Trophoblast cell (in vitro differentiated cells and primary cell): ENCODE measurements at regions not wholly inside any gene's neighbourhood (a gene's known extent, or its start where the extent isn't known, plus 50 kb on each side); places are given as distances from the start of the nearest gene placed in this dataset.

Experiments used
- DNase-seq, 2 donors: peaks; one replicate each; pipeline ENCODE4 v3.0.0-alpha.2; 2016
- H2AFZ ChIP-seq: 2 replicates; pipeline ENCODE4 v1.6.1; 2013; ENCODE audit warnings: low read length, moderate library complexity, mild to moderate bottlenecking; ENCODE audit not compliant: insufficient read depth, poor library complexity
- H2AK5ac ChIP-seq: 2 replicates; pipeline ENCODE4 v1.6.1; 2013; ENCODE audit warnings: mild to moderate bottlenecking, low read length
- H2BK120ac ChIP-seq: 2 replicates; pipeline ENCODE4 v1.6.1; 2013; ENCODE audit warnings: low read length, mild to moderate bottlenecking, moderate library complexity; ENCODE audit not compliant: insufficient read depth, poor library complexity
- H2BK12ac ChIP-seq: 2 replicates; pipeline ENCODE4 v1.6.1; 2013; ENCODE audit warnings: mild to moderate bottlenecking, low read length, moderate library complexity
- H2BK5ac ChIP-seq: 2 replicates; pipeline ENCODE4 v1.6.1; 2013; ENCODE audit warnings: low read length, low read depth, moderate library complexity, mild to moderate bottlenecking; ENCODE audit not compliant: poor library complexity
- H3K14ac ChIP-seq: 2 replicates; pipeline ENCODE4 v1.6.1; 2013; ENCODE audit warnings: mild to moderate bottlenecking, low read length
- H3K18ac ChIP-seq: 2 replicates; pipeline ENCODE4 v1.6.1; 2013; ENCODE audit warnings: mild to moderate bottlenecking, low read length
- H3K23ac ChIP-seq: 2 replicates; pipeline ENCODE4 v1.6.1; 2013; ENCODE audit warnings: low read length
- H3K27ac ChIP-seq: 2 replicates; pipeline ENCODE4 v1.5.1; 2013; ENCODE audit warnings: low read depth, mild to moderate bottlenecking, inconsistent platforms, low read length, moderate library complexity
- H3K27me3 ChIP-seq: 2 replicates; pipeline ENCODE4 v1.6.1; 2013; ENCODE audit warnings: inconsistent platforms, mild to moderate bottlenecking, low read length, moderate library complexity; ENCODE audit not compliant: insufficient read depth
- H3K36me3 ChIP-seq, 2 experiments: 1 replicate in 1 of 2; 2 replicates in 1 of 2; pipeline ENCODE4 v1.6.1; 2013; ENCODE audit warnings: low read length in 2 of 2, mild to moderate bottlenecking in 2 of 2, moderate library complexity in 1 of 2; ENCODE audit not compliant: insufficient read depth in 2 of 2, control insufficient read depth in 1 of 2
- H3K4ac ChIP-seq: 2 replicates; pipeline ENCODE4 v1.6.1; 2013; ENCODE audit warnings: low read depth, mild to moderate bottlenecking, low read length, moderate library complexity
- H3K4me1 ChIP-seq, 2 experiments: 1 replicate in 1 of 2; 2 replicates in 1 of 2; pipeline ENCODE4 v1.6.1; 2013; ENCODE audit warnings: low read length in 2 of 2, mild to moderate bottlenecking in 2 of 2, moderate library complexity in 1 of 2; ENCODE audit not compliant: insufficient read depth in 2 of 2, control insufficient read depth in 1 of 2
- H3K4me2 ChIP-seq: 2 replicates; pipeline ENCODE4 v1.6.1; 2013; ENCODE audit warnings: inconsistent platforms, mild to moderate bottlenecking, low read length, moderate library complexity
- H3K4me3 ChIP-seq: 2 replicates; pipeline ENCODE4 v1.5.1; 2013; ENCODE audit warnings: mild to moderate bottlenecking, low read depth, low read length, inconsistent platforms
- H3K79me1 ChIP-seq: one replicate; pipeline ENCODE4 v1.6.1; 2013; ENCODE audit warnings: low read length
- H3K79me2 ChIP-seq: 2 replicates; pipeline ENCODE4 v1.6.1; 2013; ENCODE audit warnings: low read length, mild to moderate bottlenecking; ENCODE audit not compliant: control insufficient read depth, insufficient read depth, poor library complexity
- H3K9ac ChIP-seq: 2 replicates; pipeline ENCODE4 v1.6.1; 2013; ENCODE audit warnings: mild to moderate bottlenecking, low read length
- H3K9me3 ChIP-seq: 2 replicates; pipeline ENCODE4 v1.6.1; 2013; ENCODE audit warnings: low read depth, mild to moderate bottlenecking, control low read depth, inconsistent platforms, low read length; ENCODE audit not compliant: insufficient read depth
- H4K12ac ChIP-seq: 2 replicates; pipeline ENCODE4 v1.6.1; 2013; ENCODE audit warnings: low read depth, mild to moderate bottlenecking, low read length, moderate library complexity
- H4K8ac ChIP-seq: 2 replicates; pipeline ENCODE4 v1.6.1; 2013; ENCODE audit warnings: low read depth, mild to moderate bottlenecking, low read length, moderate library complexity
- H4K91ac ChIP-seq: one replicate; pipeline ENCODE4 v1.6.1; 2013; ENCODE audit warnings: low read depth, mild to moderate bottlenecking, low read length, moderate library complexity
- WGBS: extraction: QIAGEN DNeasy Blood & Tissue Kit; methylation state at CpG from one replicate; pipeline ENCODE4 v1.1.7; 2013; ENCODE audit warnings: missing lambda C conversion rate; ENCODE audit not compliant: insufficient read length, insufficient coverage; ENCODE audit errors: extremely low coverage; 5-methylcytosine and 5-hydroxymethylcytosine counted together

GRCh38 chr1:230503726-230504125, 77.6 kb upstream of the PGBD5 start:
- no peaks in the 10 kb centered on the region for H3K36me3 ChIP-seq
- no peak overlapping the region for H3K4me2 ChIP-seq
- H2AFZ ChIP-seq: no peak overlapping the region
- no peak overlapping the region for H4K8ac ChIP-seq
- no peaks in the 10 kb centered on the region for H3K79me2 ChIP-seq
- H2AK5ac ChIP-seq: no peak overlapping the region
- no peak overlapping the region for H2BK5ac ChIP-seq
- H2BK12ac ChIP-seq: no peak overlapping the region
- no peak overlapping the region for H4K12ac ChIP-seq
- no peak overlapping the region for H3K23ac ChIP-seq
- no peaks in the 10 kb centered on the region for H3K27me3 ChIP-seq
- DNase-seq: no peak
- no CpG with 5 or more reads among the region's 1 CpG for WGBS
- H3K18ac ChIP-seq: no peak overlapping the region
- H3K4me3 ChIP-seq: no peak overlapping the region
- peaks cover 0 to 5% of the 10 kb centered on the region in 2 experiments for H3K4me1 ChIP-seq
- no peaks in the 10 kb centered on the region for H3K9me3 ChIP-seq
- no peaks in the 10 kb centered on the region for H3K79me1 ChIP-seq
- no peak overlapping the region for H3K4ac ChIP-seq
- H2BK120ac ChIP-seq: no peak overlapping the region
- no peak overlapping the region for H3K14ac ChIP-seq
- no peak overlapping the region for H4K91ac ChIP-seq
- no peak overlapping the region for H3K9ac ChIP-seq
- no peak overlapping the region for H3K27ac ChIP-seq

GRCh38 chr1:230502996-230503395, 76.9 kb upstream of the PGBD5 start:
- Histone ChIP-seq H2BK12ac (no peak overlapping the region), H2AK5ac (no peak overlapping the region), H3K27me3 (no peaks in the 10 kb centered on the region), H3K4me2 (no peak overlapping the region), H2BK5ac (no peak overlapping the region), H2AFZ (no peak overlapping the region), H3K14ac (no peak overlapping the region), H4K91ac (no peak overlapping the region), H2BK120ac (no peak overlapping the region), H3K4me1 (peaks cover 0 to 5% of the 10 kb centered on the region in 2 experiments), H3K4me3 (no peak overlapping the region), H4K8ac (no peak overlapping the region), H3K4ac (no peak overlapping the region), H3K23ac (no peak overlapping the region), H3K79me2 (no peaks in the 10 kb centered on the region), H3K9ac (no peak overlapping the region), H3K79me1 (no peaks in the 10 kb centered on the region), H3K27ac (no peak overlapping the region), H3K18ac (no peak overlapping the region), H3K9me3 (no peaks in the 10 kb centered on the region), H4K12ac (no peak overlapping the region), H3K36me3 (no peaks in the 10 kb centered on the region)
- no peak for DNase-seq
- WGBS: no CpG with 5 or more reads among the region's 2 CpGs

GRCh38 chr1:230502306-230502705, 76.2 kb upstream of the PGBD5 start:
- H4K8ac ChIP-seq: no peak overlapping the region
- H4K91ac ChIP-seq: no peak overlapping the region
- no peak overlapping the region for H2BK5ac ChIP-seq
- no peak overlapping the region for H2BK12ac ChIP-seq
- no peak overlapping the region for H3K18ac ChIP-seq
- H3K9ac ChIP-seq: no peak overlapping the region
- no peak overlapping the region for H2AK5ac ChIP-seq
- no peaks in the 10 kb centered on the region for H3K79me1 ChIP-seq
- H3K4me2 ChIP-seq: no peak overlapping the region
- H4K12ac ChIP-seq: no peak overlapping the region
- no peaks in the 10 kb centered on the region for H3K36me3 ChIP-seq
- H3K14ac ChIP-seq: no peak overlapping the region
- H3K4me1 ChIP-seq: peaks cover 0 to 5% of the 10 kb centered on the region in 2 experiments
- whole genome bisulfite sequencing: no CpG with 5 or more reads among the region's 4 CpGs
- no peak overlapping the region for H3K4me3 ChIP-seq
- no peak for DNase-seq
- no peak overlapping the region for H2AFZ ChIP-seq
- H3K27ac ChIP-seq: no peak overlapping the region
- H2BK120ac ChIP-seq: no peak overlapping the region
- H3K9me3 ChIP-seq: no peaks in the 10 kb centered on the region
- H3K4ac ChIP-seq: no peak overlapping the region
- H3K23ac ChIP-seq: no peak overlapping the region
- no peaks in the 10 kb centered on the region for H3K79me2 ChIP-seq
- no peaks in the 10 kb centered on the region for H3K27me3 ChIP-seq

GRCh38 chr1:230501849-230502248, 75.7 kb upstream of the PGBD5 start:
- H3K36me3 ChIP-seq: no peaks in the 10 kb centered on the region
- H2BK5ac ChIP-seq: no peak overlapping the region
- no peaks in the 10 kb centered on the region for H3K79me2 ChIP-seq
- no peak overlapping the region for H3K27ac ChIP-seq
- peaks cover 0 to 5% of the 10 kb centered on the region in 2 experiments for H3K4me1 ChIP-seq
- no peak overlapping the region for H4K91ac ChIP-seq
- H4K12ac ChIP-seq: no peak overlapping the region
- H3K79me1 ChIP-seq: no peaks in the 10 kb centered on the region
- H2BK12ac ChIP-seq: no peak overlapping the region
- H2AFZ ChIP-seq: no peak overlapping the region
- no peak overlapping the region for H3K14ac ChIP-seq
- no peaks in the 10 kb centered on the region for H3K9me3 ChIP-seq
- no peak overlapping the region for H3K18ac ChIP-seq
- no peak overlapping the region for H3K4ac ChIP-seq
- WGBS: no CpG with 5 or more reads among the region's 1 CpG
- H3K27me3 ChIP-seq: no peaks in the 10 kb centered on the region
- no peak overlapping the region for H3K4me2 ChIP-seq
- no peak overlapping the region for H2BK120ac ChIP-seq
- DNase-seq: peak in 1 of 2 donors; percentile 26
- no peak overlapping the region for H2AK5ac ChIP-seq
- H4K8ac ChIP-seq: no peak overlapping the region
- H3K23ac ChIP-seq: no peak overlapping the region
- H3K4me3 ChIP-seq: no peak overlapping the region
- no peak overlapping the region for H3K9ac ChIP-seq
